GM12878 (cell line): ENCODE measurements at regions not wholly inside any gene's neighbourhood (a gene's known extent, or its start where the extent isn't known, plus 50 kb on each side); places are given as distances from the start of the nearest gene placed in this dataset.

Source experiments
- BRCA1 ChIP-seq: IDR thresholded peaks from 2 replicates; pipeline ENCODE4 v1.6.1; 2011; ENCODE audit warnings: low read depth, low read length, improper control_type of control experiment
- NR2C1 ChIP-seq: fragments of 450-650 bp; IDR thresholded peaks from 2 replicates; pipeline ENCODE4 v1.6.1; 2017; ENCODE audit warnings: antibody characterized with exemption, mild to moderate bottlenecking, moderate library complexity
- SMAD5 ChIP-seq: IDR thresholded peaks from 2 replicates; pipeline ENCODE4 v1.6.1; 2016; ENCODE audit warnings: antibody characterized with exemption, low read depth
- SRF ChIP-seq, 2 experiments: IDR thresholded peaks; 2 replicates each; pipeline ENCODE4 v1.6.1; 2011; ENCODE audit warnings: low read depth in 2 of 2, low read length in 2 of 2, mild to moderate bottlenecking in 1 of 2, moderate library complexity in 1 of 2
- SUZ12 ChIP-seq: fragments of 200-600 bp; sonication (generic); IDR thresholded peaks from one replicate; pipeline ENCODE4 v1.6.1; 2018; ENCODE audit warnings: antibody characterized with exemption, mild to moderate bottlenecking; ENCODE audit not compliant: unreplicated experiment
- TARDBP ChIP-seq: IDR thresholded peaks from 2 replicates; pipeline ENCODE4 v1.6.1; 2016; ENCODE audit warnings: borderline replicate concordance
- ZNF207 ChIP-seq: fragments of 450-650 bp; IDR thresholded peaks from 2 replicates; pipeline ENCODE4 v1.6.1; 2014; ENCODE audit warnings: antibody characterized with exemption, mild to moderate bottlenecking, borderline replicate concordance
- TF ChIP-seq, protein P1 (sequence below): fragments of 450-650 bp; conservative IDR thresholded peaks from 2 replicates; pipeline ENCODE4 v1.6.1; 2017; ENCODE audit warnings: mild to moderate bottlenecking, moderate library complexity
- TF ChIP-seq, protein P2 (sequence below): IDR thresholded peaks from 2 replicates; pipeline ENCODE4 v1.6.1; 2012; ENCODE audit warnings: low read depth, low read length, improper control_type of control experiment
- TF ChIP-seq, protein P3 (sequence below): fragments of 450-650 bp; IDR thresholded peaks from 2 replicates; pipeline ENCODE4 v1.6.1; 2018; ENCODE audit warnings: mild to moderate bottlenecking, low read depth, moderate library complexity; ENCODE audit not compliant: partially characterized antibody

DNA sequence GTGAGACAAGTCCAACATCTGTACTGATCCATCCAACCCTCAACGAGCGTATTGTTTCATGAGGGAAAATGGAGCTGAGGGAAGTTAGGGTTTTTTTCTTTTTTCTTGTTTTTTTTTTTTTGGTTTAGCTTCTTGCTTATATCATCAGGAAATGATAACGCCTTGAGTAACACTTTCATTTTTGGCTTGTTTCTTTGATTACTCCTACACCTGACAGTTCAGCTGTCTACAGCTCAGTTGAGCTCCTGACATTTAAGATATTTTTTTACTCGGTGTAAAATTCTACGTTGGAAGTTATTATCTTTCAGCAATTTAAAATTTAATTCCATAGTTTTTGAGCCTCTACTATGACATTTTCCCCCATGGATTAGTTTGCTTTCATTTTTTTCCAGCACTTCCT lies 691.0 kb upstream of the HTR2C start (continued):
- TF ChIP-seq SRF (IDR thresholded peaks at IDR 0.05; ENCODE audit: low read depth in 2 of 2, low read length in 2 of 2) (no peak), BRCA1 (no peak), NR2C1 (no peak), ZNF207 (no peak), SUZ12 (no peak), SMAD5 (no peak), TARDBP (no peak)
- TF ChIP-seq, protein P1, sequence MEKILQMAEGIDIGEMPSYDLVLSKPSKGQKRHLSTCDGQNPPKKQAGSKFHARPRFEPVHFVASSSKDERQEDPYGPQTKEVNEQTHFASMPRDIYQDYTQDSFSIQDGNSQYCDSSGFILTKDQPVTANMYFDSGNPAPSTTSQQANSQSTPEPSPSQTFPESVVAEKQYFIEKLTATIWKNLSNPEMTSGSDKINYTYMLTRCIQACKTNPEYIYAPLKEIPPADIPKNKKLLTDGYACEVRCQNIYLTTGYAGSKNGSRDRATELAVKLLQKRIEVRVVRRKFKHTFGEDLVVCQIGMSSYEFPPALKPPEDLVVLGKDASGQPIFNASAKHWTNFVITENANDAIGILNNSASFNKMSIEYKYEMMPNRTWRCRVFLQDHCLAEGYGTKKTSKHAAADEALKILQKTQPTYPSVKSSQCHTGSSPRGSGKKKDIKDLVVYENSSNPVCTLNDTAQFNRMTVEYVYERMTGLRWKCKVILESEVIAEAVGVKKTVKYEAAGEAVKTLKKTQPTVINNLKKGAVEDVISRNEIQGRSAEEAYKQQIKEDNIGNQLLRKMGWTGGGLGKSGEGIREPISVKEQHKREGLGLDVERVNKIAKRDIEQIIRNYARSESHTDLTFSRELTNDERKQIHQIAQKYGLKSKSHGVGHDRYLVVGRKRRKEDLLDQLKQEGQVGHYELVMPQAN = no peak
- TF ChIP-seq, protein P2, sequence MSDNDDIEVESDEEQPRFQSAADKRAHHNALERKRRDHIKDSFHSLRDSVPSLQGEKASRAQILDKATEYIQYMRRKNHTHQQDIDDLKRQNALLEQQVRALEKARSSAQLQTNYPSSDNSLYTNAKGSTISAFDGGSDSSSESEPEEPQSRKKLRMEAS = no peak
- TF ChIP-seq, protein P3, sequence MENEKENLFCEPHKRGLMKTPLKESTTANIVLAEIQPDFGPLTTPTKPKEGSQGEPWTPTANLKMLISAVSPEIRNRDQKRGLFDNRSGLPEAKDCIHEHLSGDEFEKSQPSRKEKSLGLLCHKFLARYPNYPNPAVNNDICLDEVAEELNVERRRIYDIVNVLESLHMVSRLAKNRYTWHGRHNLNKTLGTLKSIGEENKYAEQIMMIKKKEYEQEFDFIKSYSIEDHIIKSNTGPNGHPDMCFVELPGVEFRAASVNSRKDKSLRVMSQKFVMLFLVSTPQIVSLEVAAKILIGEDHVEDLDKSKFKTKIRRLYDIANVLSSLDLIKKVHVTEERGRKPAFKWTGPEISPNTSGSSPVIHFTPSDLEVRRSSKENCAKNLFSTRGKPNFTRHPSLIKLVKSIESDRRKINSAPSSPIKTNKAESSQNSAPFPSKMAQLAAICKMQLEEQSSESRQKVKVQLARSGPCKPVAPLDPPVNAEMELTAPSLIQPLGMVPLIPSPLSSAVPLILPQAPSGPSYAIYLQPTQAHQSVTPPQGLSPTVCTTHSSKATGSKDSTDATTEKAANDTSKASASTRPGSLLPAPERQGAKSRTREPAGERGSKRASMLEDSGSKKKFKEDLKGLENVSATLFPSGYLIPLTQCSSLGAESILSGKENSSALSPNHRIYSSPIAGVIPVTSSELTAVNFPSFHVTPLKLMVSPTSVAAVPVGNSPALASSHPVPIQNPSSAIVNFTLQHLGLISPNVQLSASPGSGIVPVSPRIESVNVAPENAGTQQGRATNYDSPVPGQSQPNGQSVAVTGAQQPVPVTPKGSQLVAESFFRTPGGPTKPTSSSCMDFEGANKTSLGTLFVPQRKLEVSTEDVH = no peak
